Ishikawa (cell line): ENCODE measurements at regions not wholly inside any gene's neighbourhood (a gene's known extent, or its start where the extent isn't known, plus 50 kb on each side); places are given as distances from the start of the nearest gene placed in this dataset.

Source experiments
- CEBPB ChIP-seq: IDR thresholded peaks from 2 replicates; pipeline ENCODE4 v1.6.1; 2012
- EGR1 ChIP-seq: IDR thresholded peaks from 2 replicates; pipeline ENCODE4 v1.6.1; 2012
- EP300 ChIP-seq: IDR thresholded peaks from 2 replicates; pipeline ENCODE4 v1.6.1; 2012; ENCODE audit warnings: borderline replicate concordance
- FOXM1 ChIP-seq: IDR thresholded peaks from 2 replicates; pipeline ENCODE4 v1.6.1; 2012; ENCODE audit warnings: low read depth, borderline replicate concordance
- NFIC ChIP-seq: IDR thresholded peaks from 2 replicates; pipeline ENCODE4 v1.6.1; 2012
- RAD21 ChIP-seq: IDR thresholded peaks from 2 replicates; pipeline ENCODE4 v1.6.1; 2012; ENCODE audit warnings: low read depth
- REST ChIP-seq: IDR thresholded peaks from 2 replicates; pipeline ENCODE4 v1.6.1; 2012; ENCODE audit warnings: low read depth, mild to moderate bottlenecking
- TAF1 ChIP-seq: IDR thresholded peaks from 2 replicates; pipeline ENCODE4 v1.6.1; 2012; ENCODE audit warnings: low read depth, mild to moderate bottlenecking
- TCF12 ChIP-seq: IDR thresholded peaks from 2 replicates; pipeline ENCODE4 v1.6.1; 2012; ENCODE audit warnings: low read depth
- TEAD4 ChIP-seq: IDR thresholded peaks from 2 replicates; pipeline ENCODE4 v1.6.1; 2012
- USF1 ChIP-seq: IDR thresholded peaks from 2 replicates; pipeline ENCODE4 v1.6.1; 2012
- YY1 ChIP-seq: IDR thresholded peaks from 2 replicates; pipeline ENCODE4 v1.6.1; 2012; ENCODE audit warnings: low read depth
- ZBTB7A ChIP-seq: IDR thresholded peaks from 2 replicates; pipeline ENCODE4 v1.6.1; 2012; ENCODE audit warnings: low read depth

GRCh38 chr2:129055242-129055641 lies 736.6 kb upstream of the HS6ST1 start:
- TF ChIP-seq TCF12, result no peak
- no peak for TF ChIP-seq YY1
- no peak for TF ChIP-seq RAD21
- TF ChIP-seq EP300, result no peak
- TF ChIP-seq TAF1, result no peak
- no peak for TF ChIP-seq TEAD4
- no peak for TF ChIP-seq EGR1
- TF ChIP-seq FOXM1, result no peak
- TF ChIP-seq REST, result no peak
- TF ChIP-seq USF1, result no peak
- no peak for TF ChIP-seq ZBTB7A
- no peak for TF ChIP-seq CEBPB
- TF ChIP-seq NFIC, result no peak
